Thymus (tissue), 11 donors: ENCODE measurements at regions not wholly inside any gene's neighbourhood (a gene's known extent, or its start where the extent isn't known, plus 50 kb on each side); places are given as distances from the start of the nearest gene placed in this dataset.

Experiments used
- DNase-seq, 9 donors: peaks; one replicate each; pipeline ENCODE4 v3.0.0-alpha.2; 2013; ENCODE audit warnings: low spot score in 9 of 9, low read depth in 6 of 9, missing footprints in 1 of 9
- H3K27ac ChIP-seq, 2 donors: one replicate each; pipeline ENCODE4 v1.5.1; 2013; ENCODE audit warnings: control low read depth in 1 of 2, low read depth in 1 of 2, low read length in 1 of 2, mild to moderate bottlenecking in 1 of 2, moderate library complexity in 1 of 2
- H3K27me3 ChIP-seq, 2 donors: one replicate each; pipeline ENCODE4 v1.5.1; 2013; ENCODE audit warnings: low read length in 1 of 2; ENCODE audit not compliant: control insufficient read depth in 2 of 2, insufficient read depth in 1 of 2
- H3K36me3 ChIP-seq, 2 donors: one replicate each; pipeline ENCODE4 v1.5.1; 2013; ENCODE audit warnings: low read length in 1 of 2, mild to moderate bottlenecking in 1 of 2, moderate library complexity in 1 of 2; ENCODE audit not compliant: control insufficient read depth in 2 of 2, insufficient read depth in 2 of 2
- H3K4me1 ChIP-seq, 2 donors: one replicate each; pipeline ENCODE4 v1.5.1; 2013; ENCODE audit warnings: low read length in 2 of 2; ENCODE audit not compliant: control insufficient read depth in 2 of 2, insufficient read depth in 2 of 2
- H3K4me3 ChIP-seq, 2 donors: one replicate each; pipeline ENCODE4 v1.5.1; 2013; ENCODE audit warnings: low read length in 2 of 2, control low read depth in 1 of 2, mild to moderate bottlenecking in 1 of 2
- H3K9me3 ChIP-seq, 2 donors: one replicate each; pipeline ENCODE4 v1.5.1; 2013; ENCODE audit warnings: low read length in 1 of 2, mild to moderate bottlenecking in 1 of 2; ENCODE audit not compliant: control insufficient read depth in 2 of 2, insufficient read depth in 1 of 2
- WGBS: extraction: QIAGEN DNeasy Blood & Tissue Kit; methylation state at CpG from one replicate; pipeline ENCODE4 v1.1.7; 2013; 5-methylcytosine and 5-hydroxymethylcytosine counted together
- donor health status: healthy.

DNA sequence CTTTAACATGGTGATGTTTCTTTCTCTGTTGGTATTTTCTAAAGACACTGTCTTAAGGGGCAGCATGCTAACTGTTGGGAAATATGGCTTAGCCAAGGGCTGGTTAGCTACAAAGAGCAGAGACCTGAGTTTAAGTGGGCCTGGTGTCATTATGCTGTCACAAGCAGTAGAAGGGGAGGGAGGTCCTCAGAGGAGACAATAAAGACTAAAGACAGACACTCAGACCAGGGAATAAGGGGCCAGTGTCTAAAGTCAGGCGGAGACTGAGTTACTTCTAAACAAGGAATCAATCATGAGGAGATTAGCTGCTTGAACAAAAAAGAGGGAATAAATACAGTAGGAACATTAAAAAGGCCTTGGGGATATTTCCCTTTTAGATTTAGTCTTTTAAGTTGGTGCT is 142.7 kb upstream of the DPPA4 start:
- Histone ChIP-seq H3K36me3 (no peaks in the 10 kb centered on the region), H3K9me3 (no peaks in the 10 kb centered on the region), H3K27ac (no peak overlapping the region), H3K4me1 (no peaks in the 10 kb centered on the region), H3K27me3 (no peaks in the 10 kb centered on the region), H3K4me3 (no peak overlapping the region)
- WGBS = 91% methylated on average over 1 of the region's 1 CpG
- no peak for DNase-seq

GRCh38 chr3:109478614-109479013 is 141.3 kb upstream of the DPPA4 start:
- 91% methylated on average over 1 of the region's 1 CpG for WGBS
- no peaks in the 10 kb centered on the region for H3K4me1 ChIP-seq
- no peak for DNase-seq
- no peaks in the 10 kb centered on the region for H3K9me3 ChIP-seq
- no peak overlapping the region for H3K4me3 ChIP-seq
- H3K36me3 ChIP-seq = no peaks in the 10 kb centered on the region
- H3K27ac ChIP-seq = no peak overlapping the region
- no peaks in the 10 kb centered on the region for H3K27me3 ChIP-seq

DNA sequence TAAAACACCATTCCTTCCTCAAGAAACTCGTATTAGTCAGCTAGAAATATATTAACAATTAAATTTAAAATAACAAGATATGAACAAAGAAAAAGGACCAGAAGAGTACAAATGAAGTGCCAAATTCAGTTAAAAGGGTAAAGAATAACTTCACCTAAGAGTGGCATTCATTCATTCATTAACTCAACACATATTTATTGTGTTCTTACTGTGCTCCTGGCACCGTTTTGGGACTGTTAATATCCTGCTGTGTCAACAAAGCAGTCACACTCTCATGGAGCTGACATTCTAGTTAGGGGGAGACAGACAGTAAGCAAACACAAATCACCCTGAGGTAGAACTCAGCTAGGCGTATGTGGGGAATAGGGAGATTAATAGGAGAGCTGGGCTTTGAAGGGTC is 123.6 kb upstream of the DPPA4 start:
- no peak overlapping the region for H3K4me3 ChIP-seq
- no peaks in the 10 kb centered on the region for H3K4me1 ChIP-seq
- no peaks in the 10 kb centered on the region for H3K9me3 ChIP-seq
- no peak for DNase-seq
- no peaks in the 10 kb centered on the region for H3K36me3 ChIP-seq
- 73% methylated on average over 3 of the region's 3 CpGs for WGBS
- H3K27me3 ChIP-seq = no peaks in the 10 kb centered on the region
- H3K27ac ChIP-seq = no peak overlapping the region

GRCh38 chr3:109445210-109445609 is 107.9 kb upstream of the DPPA4 start:
- DNase-seq = no peak
- WGBS = 93% methylated on average over 3 of the region's 3 CpGs
- Histone ChIP-seq H3K4me1 (no peaks in the 10 kb centered on the region), H3K27me3 (no peaks in the 10 kb centered on the region), H3K9me3 (peaks cover 0 to 11% of the 10 kb centered on the region in 2 donors), H3K4me3 (no peak overlapping the region), H3K27ac (no peak overlapping the region), H3K36me3 (no peaks in the 10 kb centered on the region)

DNA sequence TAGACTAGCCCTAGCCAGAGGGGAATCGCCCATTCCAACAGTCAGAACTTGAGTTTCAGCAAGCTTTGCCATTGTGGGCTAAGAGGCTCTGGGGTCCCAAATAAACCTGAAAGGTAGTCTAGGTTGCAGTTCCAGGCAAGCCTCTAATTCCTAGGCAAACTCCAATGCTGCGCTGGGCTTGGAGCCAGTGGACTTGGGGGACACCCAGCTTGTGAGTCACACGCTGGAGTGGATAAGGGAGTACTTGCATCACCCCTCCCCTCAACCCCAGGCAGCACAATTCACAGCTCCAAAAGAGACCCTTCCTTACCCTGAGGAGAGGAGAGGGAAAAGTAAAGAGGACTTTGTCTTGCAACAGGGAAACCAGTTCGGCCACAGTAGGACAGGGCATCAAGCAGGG is 105.2 kb upstream of the DPPA4 start:
- H3K4me1 ChIP-seq = no peaks in the 10 kb centered on the region
- H3K36me3 ChIP-seq = no peaks in the 10 kb centered on the region
- DNase-seq = no peak
- H3K27ac ChIP-seq = no peak overlapping the region
- WGBS = 93% methylated on average over 4 of the region's 4 CpGs
- no peaks in the 10 kb centered on the region for H3K27me3 ChIP-seq
- H3K9me3 ChIP-seq = peaks cover 0 to 7% of the 10 kb centered on the region in 2 donors
- no peak overlapping the region for H3K4me3 ChIP-seq

DNA sequence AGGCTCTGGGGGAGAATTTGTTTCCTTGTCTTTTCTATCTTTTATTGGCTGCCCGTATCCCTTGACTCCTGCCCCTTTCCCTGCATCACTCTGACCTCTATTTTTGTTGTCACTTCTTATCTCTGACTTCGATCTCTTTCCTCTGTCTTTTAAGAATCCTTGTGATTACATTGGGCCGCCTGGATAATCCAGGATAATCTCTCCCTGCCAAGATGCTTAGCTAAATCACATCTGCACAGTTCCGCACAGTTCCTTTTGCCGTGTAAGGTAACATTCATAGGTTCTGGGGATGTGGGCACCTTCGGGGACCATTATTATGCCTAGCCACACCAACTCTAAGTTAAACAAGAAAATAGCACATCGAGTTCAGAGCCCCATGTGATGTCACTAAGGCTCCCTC is 103.0 kb upstream of the DPPA4 start:
- Histone ChIP-seq H3K27ac (no peak overlapping the region), H3K27me3 (no peaks in the 10 kb centered on the region), H3K36me3 (no peaks in the 10 kb centered on the region), H3K9me3 (peaks cover 0 to 7% of the 10 kb centered on the region in 2 donors), H3K4me3 (no peak overlapping the region), H3K4me1 (no peaks in the 10 kb centered on the region)
- DNase-seq = no peak
- WGBS = 83% methylated on average over 7 of the region's 7 CpGs

DNA sequence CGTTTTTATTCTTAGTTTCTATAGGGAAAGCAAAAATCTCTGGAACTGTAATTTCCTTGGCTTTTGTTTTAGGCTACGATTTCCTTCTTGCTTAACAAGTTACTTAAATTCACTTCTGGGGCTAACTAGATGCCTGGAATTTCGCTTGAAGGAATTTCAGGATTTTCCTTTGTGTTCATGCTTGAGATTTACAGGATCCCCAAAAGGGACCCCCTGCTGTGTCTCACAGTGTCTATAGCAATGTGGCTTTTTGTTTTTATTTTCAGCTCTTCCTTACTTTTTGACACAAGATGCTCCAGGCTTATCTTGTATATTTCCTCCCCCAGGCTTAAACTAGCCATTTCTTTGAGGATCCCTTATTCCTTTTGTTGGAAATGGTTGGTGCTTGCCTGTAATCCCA is 95.5 kb upstream of the DPPA4 start:
- no peaks in the 10 kb centered on the region for H3K27me3 ChIP-seq
- no peaks in the 10 kb centered on the region for H3K36me3 ChIP-seq
- H3K4me3 ChIP-seq = no peak overlapping the region
- no peaks in the 10 kb centered on the region for H3K9me3 ChIP-seq
- no peaks in the 10 kb centered on the region for H3K4me1 ChIP-seq
- WGBS = 90% methylated on average over 3 of the region's 3 CpGs
- no peak for DNase-seq
- H3K27ac ChIP-seq = no peak overlapping the region

DNA sequence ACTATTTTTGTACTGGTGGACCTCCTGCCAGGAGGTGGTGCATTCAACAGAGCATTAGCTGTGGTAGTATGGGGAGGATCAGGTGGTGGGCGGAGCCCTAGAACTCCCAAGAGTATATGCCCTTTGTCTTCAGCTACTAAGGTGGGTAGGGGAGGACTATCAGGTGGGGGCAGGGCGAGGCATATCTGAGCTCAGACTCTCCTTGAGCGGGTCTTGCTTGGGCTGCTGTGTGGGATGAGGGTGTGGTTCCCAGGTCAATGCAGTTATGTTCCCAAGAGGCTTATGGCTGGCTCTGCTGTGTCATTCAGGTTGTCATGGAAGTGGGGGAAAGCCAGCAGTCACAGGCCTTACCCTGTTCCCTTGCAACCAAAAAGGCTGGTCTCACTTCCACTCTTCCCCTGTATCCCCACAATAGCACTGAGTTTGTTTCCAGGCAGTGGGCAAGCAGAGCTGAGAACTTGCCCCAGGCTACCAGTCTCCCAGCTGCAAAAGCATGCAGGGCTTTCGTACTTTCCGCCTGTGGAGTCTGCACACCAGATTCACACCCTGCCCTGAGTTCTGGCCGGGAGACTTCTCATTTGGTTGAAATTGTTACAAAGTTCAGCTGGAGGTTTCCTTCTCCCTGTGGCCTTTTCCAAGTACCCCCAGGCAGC is 93.7 kb upstream of the DPPA4 start:
- WGBS = 95% methylated on average over 6 of the region's 6 CpGs

GRCh38 chr3:109413049-109413448 is 75.7 kb upstream of the DPPA4 start:
- Histone ChIP-seq H3K4me1 (no peaks in the 10 kb centered on the region), H3K27ac (no peak overlapping the region), H3K36me3 (no peaks in the 10 kb centered on the region), H3K9me3 (peaks cover 0 to 8% of the 10 kb centered on the region in 2 donors), H3K27me3 (no peaks in the 10 kb centered on the region), H3K4me3 (no peak overlapping the region)
- WGBS = 82% methylated on average over 4 of the region's 4 CpGs
- no peak for DNase-seq

More for the DNA sequence above, 93.7 kb upstream of the DPPA4 start:
- H3K9me3 ChIP-seq = no peaks in the 10 kb centered on the region
- no peak overlapping the region for H3K4me3 ChIP-seq
- DNase-seq = no peak
- H3K36me3 ChIP-seq = no peaks in the 10 kb centered on the region
- no peaks in the 10 kb centered on the region for H3K27me3 ChIP-seq
- no peaks in the 10 kb centered on the region for H3K4me1 ChIP-seq
- no peak overlapping the region for H3K27ac ChIP-seq
